ENCODE measurements at regions not wholly inside any gene's neighbourhood (a gene's known extent, or its start where the extent isn't known, plus 50 kb on each side); places are given as distances from the start of the nearest gene placed in this dataset.

- TF ChIP-seq SIN3A (conservative IDR thresholded peaks at IDR 0.05 in 1 of 2, IDR thresholded peaks at IDR 0.05 in 1 of 2; ENCODE audit: low read depth in 1 of 2, low read length in 2 of 2) (no peak), RFX5 (IDR thresholded peaks at IDR 0.05; ENCODE audit: borderline replicate concordance, low read depth, low read length) (no peak), ZNF274 (IDR thresholded peaks at IDR 0.05; ENCODE audit: borderline replicate concordance, extremely low read depth, low read length) (no peak), SAP30 (IDR thresholded peaks at IDR 0.05; ENCODE audit: insufficient read depth, insufficient replicate concordance, low read length) (no peak), RNF2 (IDR thresholded peaks at IDR 0.05; ENCODE audit: borderline replicate concordance, low read depth, low read length, missing control alignments, poor library complexity, severe bottlenecking) (no peak), SP4 (IDR thresholded peaks at IDR 0.05; ENCODE audit: low read length) (no peak), KDM4A (IDR thresholded peaks at IDR 0.05; ENCODE audit: low read depth, low read length, severe bottlenecking) (no peak), ATF2 (IDR thresholded peaks at IDR 0.05; ENCODE audit: low read length) (no peak)
Observed at GRCh38 chr5:155982354-155982753, 344.6 kb upstream of the SGCD start (continued).

Measured in H1 (cell line).